Gastrocnemius medialis (tissue), 4 donors: ENCODE measurements at regions not wholly inside any gene's neighbourhood (a gene's known extent, or its start where the extent isn't known, plus 50 kb on each side); places are given as distances from the start of the nearest gene placed in this dataset.

Experiments
- CTCF ChIP-seq, 5 experiments: fragments of 450-650 bp in 3 of 5; fragments of 200-600 bp in 2 of 5; sonication (generic) in 2 of 5; IDR thresholded peaks in 4 of 5; conservative IDR thresholded peaks in 1 of 5; 1 replicate in 4 of 5; 2 replicates in 1 of 5; pipeline ENCODE4 v1.5.1; 2016 to 2019; ENCODE audit warnings: antibody characterized with exemption in 5 of 5, mild to moderate bottlenecking in 3 of 5, moderate library complexity in 3 of 5
- POLR2A ChIP-seq, 2 donors: fragments of 450-650 bp; IDR thresholded peaks; one replicate each; pipeline ENCODE4 v1.6.1; 2017; ENCODE audit warnings: antibody characterized with exemption in 2 of 2, mild to moderate bottlenecking in 2 of 2, moderate library complexity in 2 of 2

GRCh38 chr10:44114441-44114840, 270.5 kb downstream of the CXCL12 start:
- no peak for TF ChIP-seq POLR2A (IDR thresholded peaks at IDR 0.05)
- no peak for TF ChIP-seq CTCF (IDR thresholded peaks at IDR 0.05 in 4 of 5, conservative IDR thresholded peaks at IDR 0.05 in 1 of 5)
